ENCODE measurements at regions not wholly inside any gene's neighbourhood (a gene's known extent, or its start where the extent isn't known, plus 50 kb on each side); places are given as distances from the start of the nearest gene placed in this dataset.
"Not testable (repeated sequence)": the region's sequence is repeated elsewhere in the genome, so short reads cannot be mapped to it uniquely, and the experiment has no call there.

GRCh38 chr21:17396948-17397347 is 115.9 kb upstream of the CXADR start:
- no peak for ATAC-seq (replicated peaks in 1 of 4)
- Histone ChIP-seq H3K4me1 (ENCODE audit: control insufficient read depth in 1 of 2, extremely low read depth in 1 of 2, insufficient read depth in 2 of 2, low read length in 2 of 2) (no peaks in the 10 kb centered on the region), H3K27me3 (replicated peaks in 1 of 2; ENCODE audit: control insufficient read depth in 2 of 2, extremely low read depth in 1 of 2, insufficient read depth in 2 of 2, low read length in 1 of 2) (no peaks in the 10 kb centered on the region), H3K9me3 (no peaks in the 10 kb centered on the region), H3K4me3 (ENCODE audit: control insufficient read depth in 1 of 2, extremely low read depth in 1 of 2, low read length in 1 of 2) (no peak overlapping the region), H3K36me3 (ENCODE audit: control insufficient read depth in 2 of 2, extremely low read depth in 1 of 2, insufficient read depth in 1 of 2, low read length in 1 of 2) (no peaks in the 10 kb centered on the region), H3K27ac (ENCODE audit: low read length) (no peak overlapping the region)
- no peaks in the 10 kb centered on the region for H3K4me1 Mint-ChIP-seq
- POLR2A ChIA-PET = no interaction called here
- no peak overlapping the region for H3K27ac Mint-ChIP-seq
- DNase-seq = no peak
- no peaks in the 10 kb centered on the region for H3K27me3 Mint-ChIP-seq
- H3K4me3 Mint-ChIP-seq = no peak overlapping the region
- no peaks in the 10 kb centered on the region for H3K36me3 Mint-ChIP-seq
- CTCF ChIA-PET = interaction anchor here in 1 of 2 donors (0.6 kb wide), 1 partner anchor 11 kb away, joined by 7 read pairs; no protein-coding TSS in a partner anchor
- H3K9me3 Mint-ChIP-seq = no peaks in the 10 kb centered on the region

- Histone ChIP-seq H3K36me3 (ENCODE audit: control insufficient read depth in 2 of 2, extremely low read depth in 1 of 2, insufficient read depth in 1 of 2, low read length in 1 of 2) (no peaks in the 10 kb centered on the region), H3K9me3 (no peaks in the 10 kb centered on the region), H3K4me1 (ENCODE audit: control insufficient read depth in 1 of 2, extremely low read depth in 1 of 2, insufficient read depth in 2 of 2, low read length in 2 of 2) (no peaks in the 10 kb centered on the region), H3K4me3 (ENCODE audit: control insufficient read depth in 1 of 2, extremely low read depth in 1 of 2, low read length in 1 of 2) (no peak overlapping the region), H3K27ac (ENCODE audit: low read length) (no peak overlapping the region), H3K27me3 (replicated peaks in 1 of 2; ENCODE audit: control insufficient read depth in 2 of 2, extremely low read depth in 1 of 2, insufficient read depth in 2 of 2, low read length in 1 of 2) (no peaks in the 10 kb centered on the region)
- no peak overlapping the region for H3K4me3 Mint-ChIP-seq
- no peak for ATAC-seq (replicated peaks in 1 of 4)
- no peaks in the 10 kb centered on the region for H3K4me1 Mint-ChIP-seq
- H3K9me3 Mint-ChIP-seq = no peaks in the 10 kb centered on the region
- no peak for DNase-seq
- ChIA-PET CTCF (no interaction called here), POLR2A (no interaction called here)
- H3K36me3 Mint-ChIP-seq = no peaks in the 10 kb centered on the region
- H3K27me3 Mint-ChIP-seq = no peaks in the 10 kb centered on the region
- H3K27ac Mint-ChIP-seq = no peak overlapping the region
Measured at GRCh38 chr21:17397703-17398102, 115.1 kb upstream of the CXADR start.

GRCh38 chr21:17398954-17399353 is 113.9 kb upstream of the CXADR start:
- H3K36me3 Mint-ChIP-seq; H3K4me3 ChIP-seq (ENCODE audit: control insufficient read depth in 1 of 2, extremely low read depth in 1 of 2, low read length in 1 of 2); H3K27me3 ChIP-seq (replicated peaks in 1 of 2; ENCODE audit: control insufficient read depth in 2 of 2, extremely low read depth in 1 of 2, insufficient read depth in 2 of 2, low read length in 1 of 2); POLR2A ChIA-PET; ATAC-seq (replicated peaks in 1 of 4); H3K36me3 ChIP-seq (ENCODE audit: control insufficient read depth in 2 of 2, extremely low read depth in 1 of 2, insufficient read depth in 1 of 2, low read length in 1 of 2); H3K9me3 ChIP-seq; H3K4me1 ChIP-seq (ENCODE audit: control insufficient read depth in 1 of 2, extremely low read depth in 1 of 2, insufficient read depth in 2 of 2, low read length in 2 of 2); H3K27me3 Mint-ChIP-seq; CTCF ChIA-PET; H3K4me3 Mint-ChIP-seq; H3K27ac ChIP-seq (ENCODE audit: low read length); H3K4me1 Mint-ChIP-seq; DNase-seq; H3K9me3 Mint-ChIP-seq; H3K27ac Mint-ChIP-seq: not testable (repeated sequence)
- WGBS (ENCODE audit: insufficient coverage) = 60% methylated on average over 2 of the region's 4 CpGs

- DNase-seq (no peak), ATAC-seq (replicated peaks in 1 of 4) (no peak)
- H3K36me3 Mint-ChIP-seq = no peaks in the 10 kb centered on the region
- Histone ChIP-seq H3K27ac (ENCODE audit: low read length) (no peak overlapping the region), H3K4me1 (ENCODE audit: control insufficient read depth in 1 of 2, extremely low read depth in 1 of 2, insufficient read depth in 2 of 2, low read length in 2 of 2) (no peaks in the 10 kb centered on the region), H3K27me3 (replicated peaks in 1 of 2; ENCODE audit: control insufficient read depth in 2 of 2, extremely low read depth in 1 of 2, insufficient read depth in 2 of 2, low read length in 1 of 2) (no peaks in the 10 kb centered on the region), H3K4me3 (ENCODE audit: control insufficient read depth in 1 of 2, extremely low read depth in 1 of 2, low read length in 1 of 2) (no peak overlapping the region), H3K9me3 (no peaks in the 10 kb centered on the region), H3K36me3 (ENCODE audit: control insufficient read depth in 2 of 2, extremely low read depth in 1 of 2, insufficient read depth in 1 of 2, low read length in 1 of 2) (no peaks in the 10 kb centered on the region)
- POLR2A ChIA-PET = no interaction called here
- CTCF ChIA-PET = no interaction called here
- peaks cover 0 to 8% (median 0%) of the 10 kb centered on the region in 3 donors for H3K9me3 Mint-ChIP-seq
- no peaks in the 10 kb centered on the region for H3K27me3 Mint-ChIP-seq
- no peak overlapping the region for H3K27ac Mint-ChIP-seq
- no peaks in the 10 kb centered on the region for H3K4me1 Mint-ChIP-seq
- H3K4me3 Mint-ChIP-seq = no peak overlapping the region
- no CpG with 5 or more reads among the region's 3 CpGs for WGBS (ENCODE audit: insufficient coverage)
Measured at GRCh38 chr21:17402937-17403336, 109.9 kb upstream of the CXADR start.

- ATAC-seq (replicated peaks in 1 of 4) = no peak
- H3K9me3 Mint-ChIP-seq = peaks cover 0 to 8% (median 0%) of the 10 kb centered on the region in 3 donors
- CTCF ChIA-PET = no interaction called here
Measured at GRCh38 chr21:17406202-17406601, 106.6 kb upstream of the CXADR start.

GRCh38 chr21:17414766-17415165 is 98.1 kb upstream of the CXADR start:
- Mint-ChIP-seq H3K27me3 (peaks cover 0 to 16% of the 10 kb centered on the region in 2 donors), H3K4me3 (no peak overlapping the region), H3K4me1 (no peaks in the 10 kb centered on the region), H3K9me3 (no peaks in the 10 kb centered on the region), H3K36me3 (no peaks in the 10 kb centered on the region), H3K27ac (no peak overlapping the region)
- no peak overlapping the region for H3K4me3 ChIP-seq (ENCODE audit: control insufficient read depth in 1 of 2, extremely low read depth in 1 of 2, low read length in 1 of 2)
- no peak overlapping the region for H3K27ac ChIP-seq (ENCODE audit: low read length)
- ATAC-seq (replicated peaks in 1 of 4) (no peak), DNase-seq (no peak)
- no CpG with 5 or more reads among the region's 1 CpG for WGBS (ENCODE audit: insufficient coverage)
- ChIA-PET CTCF (no interaction called here), POLR2A (no interaction called here)
- no peaks in the 10 kb centered on the region for H3K4me1 ChIP-seq (ENCODE audit: control insufficient read depth in 1 of 2, extremely low read depth in 1 of 2, insufficient read depth in 2 of 2, low read length in 2 of 2)
- no peaks in the 10 kb centered on the region for H3K36me3 ChIP-seq (ENCODE audit: control insufficient read depth in 2 of 2, extremely low read depth in 1 of 2, insufficient read depth in 1 of 2, low read length in 1 of 2)
- H3K27me3 ChIP-seq (replicated peaks in 1 of 2; ENCODE audit: control insufficient read depth in 2 of 2, extremely low read depth in 1 of 2, insufficient read depth in 2 of 2, low read length in 1 of 2) = no peaks in the 10 kb centered on the region
- H3K9me3 ChIP-seq = no peaks in the 10 kb centered on the region

More at GRCh38 chr21:17406202-17406601, 106.6 kb upstream of the CXADR start:
- H3K27me3 Mint-ChIP-seq = no peaks in the 10 kb centered on the region
- POLR2A ChIA-PET = no interaction called here
- H3K36me3 ChIP-seq (ENCODE audit: control insufficient read depth in 2 of 2, extremely low read depth in 1 of 2, insufficient read depth in 1 of 2, low read length in 1 of 2) = no peaks in the 10 kb centered on the region
- no peaks in the 10 kb centered on the region for H3K36me3 Mint-ChIP-seq
- H3K9me3 ChIP-seq = no peaks in the 10 kb centered on the region
- H3K4me1 Mint-ChIP-seq = no peaks in the 10 kb centered on the region
- no peaks in the 10 kb centered on the region for H3K27me3 ChIP-seq (replicated peaks in 1 of 2; ENCODE audit: control insufficient read depth in 2 of 2, extremely low read depth in 1 of 2, insufficient read depth in 2 of 2, low read length in 1 of 2)
- H3K27ac ChIP-seq (ENCODE audit: low read length) = no peak overlapping the region
- no peak overlapping the region for H3K4me3 ChIP-seq (ENCODE audit: control insufficient read depth in 1 of 2, extremely low read depth in 1 of 2, low read length in 1 of 2)
- H3K27ac Mint-ChIP-seq = no peak overlapping the region
- DNase-seq = no peak
- H3K4me3 Mint-ChIP-seq = no peak overlapping the region
- H3K4me1 ChIP-seq (ENCODE audit: control insufficient read depth in 1 of 2, extremely low read depth in 1 of 2, insufficient read depth in 2 of 2, low read length in 2 of 2) = no peaks in the 10 kb centered on the region
- no CpG with 5 or more reads among the region's 4 CpGs for WGBS (ENCODE audit: insufficient coverage)

- Histone ChIP-seq H3K27me3 (replicated peaks in 1 of 2; ENCODE audit: control insufficient read depth in 2 of 2, extremely low read depth in 1 of 2, insufficient read depth in 2 of 2, low read length in 1 of 2) (no peaks in the 10 kb centered on the region), H3K9me3 (no peaks in the 10 kb centered on the region), H3K36me3 (ENCODE audit: control insufficient read depth in 2 of 2, extremely low read depth in 1 of 2, insufficient read depth in 1 of 2, low read length in 1 of 2) (no peaks in the 10 kb centered on the region), H3K4me1 (ENCODE audit: control insufficient read depth in 1 of 2, extremely low read depth in 1 of 2, insufficient read depth in 2 of 2, low read length in 2 of 2) (no peaks in the 10 kb centered on the region), H3K4me3 (ENCODE audit: control insufficient read depth in 1 of 2, extremely low read depth in 1 of 2, low read length in 1 of 2) (no peak overlapping the region), H3K27ac (ENCODE audit: low read length) (no peak overlapping the region)
- ChIA-PET POLR2A (no interaction called here), CTCF (no interaction called here)
- Mint-ChIP-seq H3K27me3 (peaks cover 0 to 16% of the 10 kb centered on the region in 2 donors), H3K4me1 (no peaks in the 10 kb centered on the region), H3K4me3 (no peak overlapping the region), H3K27ac (no peak overlapping the region), H3K9me3 (no peaks in the 10 kb centered on the region), H3K36me3 (no peaks in the 10 kb centered on the region)
- WGBS (ENCODE audit: insufficient coverage) = no CpG with 5 or more reads among the region's 2 CpGs
- no peak for ATAC-seq (replicated peaks in 1 of 4)
- no peak for DNase-seq
Measured at GRCh38 chr21:17416139-17416538, 96.7 kb upstream of the CXADR start.

Data from T-cell (primary cell).